Upper lobe of left lung (tissue), 4 donors: ENCODE measurements at regions not wholly inside any gene's neighbourhood (a gene's known extent, or its start where the extent isn't known, plus 50 kb on each side); places are given as distances from the start of the nearest gene placed in this dataset.

Experiments used
- EP300 ChIP-seq, 4 donors: sonication (generic); formaldehyde crosslinking; IDR thresholded peaks; one replicate each; pipeline ENCODE4 v1.5.1; 2017; ENCODE audit warnings: antibody characterized with exemption in 4 of 4, control low read depth in 2 of 4
- POLR2A ChIP-seq, 4 donors: fragments of 450-650 bp; IDR thresholded peaks; one replicate each; pipeline ENCODE4 v1.5.1; 2016 to 2017; ENCODE audit warnings: antibody characterized with exemption in 4 of 4, mild to moderate bottlenecking in 2 of 4
- POLR2AphosphoS5 ChIP-seq, 2 donors: sonication (generic); formaldehyde crosslinking; IDR thresholded peaks; one replicate each; pipeline ENCODE4 v1.5.1; 2017; ENCODE audit warnings: antibody characterized with exemption in 2 of 2
- TF ChIP-seq, protein P1 (sequence below), 6 experiments: fragments of 450-650 bp in 4 of 6; fragments of 200-600 bp in 2 of 6; sonication (generic) in 2 of 6; IDR thresholded peaks; one replicate each; pipeline ENCODE4 v1.5.1; 2016 to 2019; ENCODE audit warnings: antibody characterized with exemption in 6 of 6

GRCh38 chrX:81876437-81876836 is 674.5 kb downstream of the SH3BGRL start:
- TF ChIP-seq, protein P1, sequence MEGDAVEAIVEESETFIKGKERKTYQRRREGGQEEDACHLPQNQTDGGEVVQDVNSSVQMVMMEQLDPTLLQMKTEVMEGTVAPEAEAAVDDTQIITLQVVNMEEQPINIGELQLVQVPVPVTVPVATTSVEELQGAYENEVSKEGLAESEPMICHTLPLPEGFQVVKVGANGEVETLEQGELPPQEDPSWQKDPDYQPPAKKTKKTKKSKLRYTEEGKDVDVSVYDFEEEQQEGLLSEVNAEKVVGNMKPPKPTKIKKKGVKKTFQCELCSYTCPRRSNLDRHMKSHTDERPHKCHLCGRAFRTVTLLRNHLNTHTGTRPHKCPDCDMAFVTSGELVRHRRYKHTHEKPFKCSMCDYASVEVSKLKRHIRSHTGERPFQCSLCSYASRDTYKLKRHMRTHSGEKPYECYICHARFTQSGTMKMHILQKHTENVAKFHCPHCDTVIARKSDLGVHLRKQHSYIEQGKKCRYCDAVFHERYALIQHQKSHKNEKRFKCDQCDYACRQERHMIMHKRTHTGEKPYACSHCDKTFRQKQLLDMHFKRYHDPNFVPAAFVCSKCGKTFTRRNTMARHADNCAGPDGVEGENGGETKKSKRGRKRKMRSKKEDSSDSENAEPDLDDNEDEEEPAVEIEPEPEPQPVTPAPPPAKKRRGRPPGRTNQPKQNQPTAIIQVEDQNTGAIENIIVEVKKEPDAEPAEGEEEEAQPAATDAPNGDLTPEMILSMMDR (IDR thresholded peaks at IDR 0.05): no peak
- no peak for TF ChIP-seq POLR2A (IDR thresholded peaks at IDR 0.05)
- TF ChIP-seq POLR2AphosphoS5 (IDR thresholded peaks at IDR 0.05): no peak
- TF ChIP-seq EP300 (IDR thresholded peaks at IDR 0.05): no peak
